Activated CD4-positive, alpha-beta T cell treated with anti-CD3 and anti-CD28 coated beads, Interleukin-2, amount 50 U/mL, for 24 hours (primary cell): ENCODE measurements at regions not wholly inside any gene's neighbourhood (a gene's known extent, or its start where the extent isn't known, plus 50 kb on each side); places are given as distances from the start of the nearest gene placed in this dataset.

Source experiments
- DNase-seq, 2 donors: peaks; one replicate each; pipeline ENCODE4 v3.0.0-alpha.2; 2020; ENCODE audit warnings: low read depth in 1 of 2, low spot score in 1 of 2

DNA sequence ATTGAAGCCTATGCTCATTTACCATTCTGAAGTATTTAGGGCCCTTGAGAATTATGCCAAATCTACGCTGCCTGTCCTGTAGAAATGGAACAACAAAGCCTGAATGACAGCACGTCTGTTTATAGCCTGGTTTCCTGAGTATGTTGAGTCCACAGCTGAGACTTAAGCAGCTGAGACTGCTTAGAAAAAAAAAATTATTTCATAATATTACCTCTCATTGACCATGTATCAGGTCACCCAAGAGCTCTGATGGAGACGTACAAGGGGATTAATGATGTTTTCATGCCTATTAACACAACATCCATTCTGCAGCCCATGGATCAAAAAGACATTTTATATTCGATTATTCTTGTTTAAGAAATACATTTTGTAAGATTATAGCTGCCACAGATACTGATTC, 387.2 kb upstream of the NCAM2 start:
- DNase-seq, result no peak

DNA sequence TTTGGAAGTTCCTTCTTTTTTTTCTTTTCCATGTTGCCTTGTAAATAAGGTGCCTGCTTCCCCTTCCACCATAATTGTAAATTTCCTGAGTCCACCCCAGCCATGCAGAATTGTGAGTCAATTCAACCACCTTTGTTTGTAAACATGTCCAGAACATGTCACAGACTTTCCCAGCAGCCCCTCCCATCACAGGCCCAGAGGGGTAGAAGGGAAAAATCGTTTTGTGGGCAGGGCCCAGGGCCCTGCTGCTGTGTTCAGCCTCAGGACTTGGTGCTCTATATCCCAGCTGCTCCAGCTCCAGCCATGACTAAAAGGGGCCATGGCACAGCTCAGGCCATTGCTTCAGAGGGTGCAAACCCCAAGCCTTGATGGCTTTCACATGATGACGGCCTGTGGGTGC, 384.6 kb upstream of the NCAM2 start:
- DNase-seq, result no peak

DNA sequence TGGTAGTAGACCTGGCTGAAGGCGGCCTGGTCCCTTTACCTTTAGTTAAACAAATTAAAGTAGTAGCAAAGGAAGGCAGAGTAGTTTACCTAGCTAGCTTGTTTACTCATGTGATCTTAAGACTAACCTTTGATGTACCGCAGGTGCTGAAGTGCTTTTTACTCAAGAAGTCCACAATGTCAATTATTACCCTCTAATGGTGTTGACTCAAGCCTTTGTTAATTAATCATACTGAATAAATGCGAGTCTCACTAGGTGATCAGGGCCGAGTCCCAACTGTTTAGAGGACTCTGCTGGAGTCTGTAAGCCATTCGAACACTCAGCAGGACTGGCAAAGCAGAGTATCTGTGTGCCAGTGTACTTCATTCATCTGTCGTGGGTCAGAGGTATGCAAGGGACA, 381.1 kb upstream of the NCAM2 start:
- no peak for DNase-seq

DNA sequence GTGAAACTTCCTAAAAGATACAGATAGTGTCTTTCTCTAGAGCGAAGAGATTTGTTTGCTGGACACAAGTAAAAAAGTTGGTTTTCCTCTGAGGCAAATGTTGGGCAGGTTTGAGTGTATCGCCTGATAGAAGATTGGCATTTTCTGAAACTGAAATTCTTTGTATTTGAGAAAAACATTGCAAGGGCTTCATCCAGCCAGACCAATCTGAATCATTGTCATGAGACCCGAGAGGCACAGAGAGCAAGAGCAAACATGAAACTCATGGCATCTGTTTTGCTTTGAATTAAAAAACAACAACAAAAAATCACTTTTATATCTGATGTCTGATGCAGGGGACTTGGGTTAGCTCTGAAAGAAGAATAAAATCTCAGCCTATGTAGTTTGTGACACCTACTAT, 379.3 kb upstream of the NCAM2 start:
- no peak for DNase-seq

DNA sequence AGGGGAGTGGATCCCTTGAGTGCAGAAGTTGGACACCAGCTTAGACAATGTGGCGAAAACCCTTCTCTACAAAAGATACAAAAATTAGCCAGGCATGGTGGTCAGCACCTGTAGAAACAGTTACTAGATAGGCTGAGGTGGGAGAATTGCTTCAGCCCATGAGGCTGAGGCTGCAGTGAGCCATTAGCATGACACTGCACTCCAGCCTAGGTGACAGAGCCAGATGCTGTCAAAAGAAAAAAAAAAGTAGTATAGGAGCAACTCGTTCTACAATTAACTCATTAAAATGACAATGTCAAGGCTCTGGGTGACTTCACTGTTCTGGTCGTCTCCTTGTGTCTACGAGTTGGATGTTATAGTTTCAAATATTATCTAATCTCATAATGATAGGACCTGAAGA, 370.6 kb upstream of the NCAM2 start:
- DNase-seq, result no peak

DNA sequence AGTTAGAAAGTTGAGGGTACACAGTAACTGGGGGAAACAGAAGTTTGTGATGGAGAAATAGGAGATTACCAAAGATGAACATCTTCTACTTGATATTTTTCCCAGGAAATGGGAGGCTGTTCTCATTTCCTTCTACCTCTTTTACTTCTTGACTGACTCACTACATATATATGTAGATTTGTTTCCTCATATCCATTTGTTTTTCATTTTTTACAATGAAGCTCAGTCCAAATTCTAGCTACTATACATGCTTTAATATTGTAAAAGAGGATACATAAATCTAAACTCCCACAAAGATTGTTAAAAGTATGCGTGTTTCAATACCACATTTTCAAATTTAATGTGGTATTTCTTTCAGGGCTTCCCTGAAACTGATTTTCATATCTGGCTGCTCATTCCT, 366.6 kb upstream of the NCAM2 start:
- no peak for DNase-seq

DNA sequence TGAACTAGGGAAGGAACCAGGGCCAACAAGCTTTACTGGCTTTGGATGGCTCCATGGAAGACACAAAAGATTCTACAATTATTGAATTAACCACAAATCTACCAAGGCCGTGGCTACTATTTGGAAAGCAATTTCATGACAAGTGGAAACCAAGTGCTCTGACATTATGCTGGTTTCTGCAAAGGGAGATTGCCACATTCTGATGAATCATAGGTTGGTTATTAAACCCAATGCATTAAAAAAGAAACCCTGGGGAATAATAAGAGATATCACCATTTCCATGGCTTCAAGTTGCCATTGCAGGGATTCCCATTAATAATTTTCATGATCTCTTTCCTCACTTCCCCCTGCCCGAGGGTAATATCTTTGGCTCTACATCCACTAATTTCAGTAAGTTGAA, 359.2 kb upstream of the NCAM2 start:
- DNase-seq, result no peak

DNA sequence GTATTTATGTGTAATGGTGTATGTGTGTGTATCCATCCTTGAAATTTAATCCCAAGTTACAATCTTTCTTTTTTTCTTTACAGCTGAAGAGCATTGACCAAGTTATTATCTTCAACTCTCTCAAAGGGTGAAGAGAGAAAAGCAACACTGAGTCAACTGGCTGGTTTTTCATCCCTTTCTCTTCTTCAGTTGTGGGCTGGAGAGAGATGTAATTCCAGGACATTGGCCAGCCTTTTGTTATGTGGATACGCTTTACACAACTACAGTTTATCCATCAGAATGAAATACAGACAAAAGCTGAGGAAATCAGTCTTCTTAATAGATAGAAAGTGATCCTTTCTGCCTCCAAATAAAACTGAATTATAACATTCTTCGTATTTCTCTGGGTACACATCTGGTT, 357.0 kb upstream of the NCAM2 start:
- no peak for DNase-seq

DNA sequence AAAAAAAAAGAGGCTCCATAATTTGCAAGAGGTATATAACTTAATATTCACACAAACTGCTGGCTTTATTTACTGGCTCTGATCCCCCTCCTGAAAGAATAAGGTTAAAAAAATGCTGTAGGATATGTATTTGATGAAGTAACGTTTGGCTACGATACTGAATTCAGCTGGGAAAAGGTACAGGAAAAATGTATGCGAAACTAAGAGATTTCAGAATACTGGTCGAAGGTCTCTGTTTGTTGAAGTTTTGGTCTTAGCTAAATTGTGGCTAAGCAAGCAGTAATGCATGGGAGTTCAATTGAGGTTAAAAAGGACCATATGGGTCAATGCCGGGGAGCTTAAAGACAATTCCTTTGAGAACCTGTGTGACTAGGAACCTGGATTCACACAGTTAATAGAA, 355.5 kb upstream of the NCAM2 start:
- no peak for DNase-seq

DNA sequence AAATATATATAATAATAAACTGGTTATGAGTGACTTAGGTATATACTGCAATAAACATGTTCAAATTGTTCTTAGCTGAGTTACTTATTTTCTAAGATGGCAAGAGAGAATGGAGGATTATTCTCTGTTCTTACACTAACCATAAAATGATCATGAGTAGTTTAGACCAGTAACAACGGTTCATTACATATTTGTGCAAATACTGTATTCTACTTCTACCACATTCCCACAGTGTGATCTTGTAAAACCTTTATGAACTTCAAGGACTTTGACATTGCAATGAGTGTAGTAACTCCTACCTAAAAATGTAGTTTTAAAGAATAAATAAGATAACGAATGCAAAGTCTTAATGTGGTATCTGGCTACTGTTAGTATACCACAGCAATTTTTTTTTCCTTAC, 353.7 kb upstream of the NCAM2 start:
- no peak for DNase-seq

DNA sequence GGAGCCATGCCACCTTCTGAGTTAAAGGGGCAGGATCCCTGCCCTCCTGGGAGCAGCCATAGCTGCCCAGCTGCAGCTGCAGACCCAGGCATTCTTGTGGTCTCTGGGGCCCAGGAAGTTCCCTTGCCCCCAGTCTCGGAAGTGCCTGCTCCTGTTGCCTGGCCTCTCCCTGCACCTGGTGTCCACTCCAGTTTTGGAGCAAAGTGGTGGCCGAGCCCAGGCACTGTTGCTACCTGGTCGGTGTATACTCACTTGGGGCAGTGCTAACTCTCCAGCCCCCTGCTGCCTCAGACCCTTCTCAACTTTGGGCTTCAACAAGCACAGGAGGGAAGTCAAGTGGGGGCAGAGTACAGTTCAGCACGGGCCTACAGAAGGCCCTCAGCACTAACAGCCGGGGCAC, 352.9 kb upstream of the NCAM2 start:
- no peak for DNase-seq

DNA sequence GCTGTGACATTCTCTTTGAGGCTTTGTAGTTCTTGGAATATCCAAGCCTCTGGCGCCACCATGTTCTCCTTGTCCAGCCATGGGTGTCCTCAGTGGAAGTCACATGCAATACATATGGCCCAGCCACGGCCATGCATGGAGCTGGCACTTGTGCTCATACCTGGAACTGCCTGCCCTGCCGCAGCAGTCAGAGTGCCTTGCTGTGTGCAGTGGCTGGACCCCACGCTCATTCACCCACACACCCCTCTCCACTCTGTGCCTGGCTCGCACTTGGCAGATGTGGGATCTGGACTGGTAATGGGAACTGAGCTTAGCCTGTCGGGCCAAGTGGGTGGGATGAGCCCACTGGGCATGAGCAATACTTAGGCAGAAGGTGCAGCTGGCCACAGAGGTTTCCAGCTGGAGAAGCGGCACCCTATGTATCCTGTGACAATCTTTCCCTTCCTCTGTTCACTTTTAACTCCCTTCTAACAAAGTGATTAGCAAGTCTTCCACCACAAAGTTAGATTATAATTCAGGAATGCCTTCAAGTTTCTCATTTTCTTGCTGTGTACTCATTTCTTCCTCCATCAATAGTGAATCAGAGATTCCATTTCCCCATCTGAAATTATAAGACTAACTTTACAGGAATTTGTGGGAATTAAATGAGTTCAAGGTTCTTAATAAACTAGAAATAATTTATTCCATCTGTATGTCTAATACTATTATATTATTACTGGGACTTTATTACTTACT, 351.6 kb upstream of the NCAM2 start:
- DNase-seq, result no peak

DNA sequence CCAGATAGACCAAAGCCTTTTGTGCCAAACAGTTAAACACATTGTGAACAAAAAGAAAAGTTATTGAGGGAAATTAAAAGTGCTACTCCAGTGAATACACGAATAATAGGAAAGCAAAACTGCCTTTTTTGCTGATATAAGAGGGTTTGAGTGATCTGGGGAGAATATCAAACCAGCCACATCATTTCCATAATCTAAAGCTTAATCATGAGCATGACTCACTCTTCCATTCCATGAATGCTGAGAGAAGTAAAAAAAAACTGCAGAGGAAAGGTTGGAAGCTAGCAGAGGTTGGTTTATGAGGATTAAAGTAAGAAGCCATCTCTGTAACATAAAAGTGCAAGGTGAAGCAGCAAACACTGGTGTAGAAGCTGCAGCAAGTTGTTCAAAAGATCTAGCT, 350.6 kb upstream of the NCAM2 start:
- DNase-seq, result no peak

DNA sequence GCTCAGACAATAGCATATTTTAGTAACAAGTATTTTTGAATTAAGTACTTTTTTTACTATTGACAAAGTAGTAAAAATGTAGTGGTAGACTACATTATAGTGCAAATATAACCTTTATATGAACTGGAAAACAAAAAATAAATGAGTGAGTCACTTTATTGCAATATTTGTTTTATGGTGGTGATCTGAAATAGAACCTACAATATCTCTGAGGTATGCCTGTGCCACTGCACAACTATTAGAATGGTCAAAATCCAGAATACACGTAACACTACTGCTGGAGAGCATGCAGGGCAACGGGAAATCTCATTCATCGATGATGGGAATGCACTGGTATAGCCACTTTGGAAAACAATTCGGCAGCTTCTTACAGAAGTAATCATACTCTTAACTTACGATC, 349.0 kb upstream of the NCAM2 start:
- no peak for DNase-seq

DNA sequence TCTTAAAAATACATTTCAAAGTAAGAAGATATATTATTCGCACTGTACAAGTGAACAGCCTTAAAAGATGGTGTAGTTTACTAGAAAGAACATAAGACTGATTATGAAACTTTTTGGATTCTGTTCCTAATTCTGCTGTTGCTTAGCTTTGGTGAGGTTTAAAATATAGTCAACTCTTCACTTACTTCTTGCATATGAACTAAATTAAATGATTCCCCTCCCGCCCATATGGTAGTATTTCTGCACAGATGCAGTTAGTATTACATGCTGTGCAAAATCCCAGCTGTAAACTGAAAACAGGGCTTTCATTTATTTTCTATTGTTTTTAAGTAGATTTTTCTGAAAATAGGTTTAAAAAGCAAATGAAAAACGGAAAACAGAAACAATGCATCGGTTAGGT, 345.4 kb upstream of the NCAM2 start:
- DNase-seq, result no peak

DNA sequence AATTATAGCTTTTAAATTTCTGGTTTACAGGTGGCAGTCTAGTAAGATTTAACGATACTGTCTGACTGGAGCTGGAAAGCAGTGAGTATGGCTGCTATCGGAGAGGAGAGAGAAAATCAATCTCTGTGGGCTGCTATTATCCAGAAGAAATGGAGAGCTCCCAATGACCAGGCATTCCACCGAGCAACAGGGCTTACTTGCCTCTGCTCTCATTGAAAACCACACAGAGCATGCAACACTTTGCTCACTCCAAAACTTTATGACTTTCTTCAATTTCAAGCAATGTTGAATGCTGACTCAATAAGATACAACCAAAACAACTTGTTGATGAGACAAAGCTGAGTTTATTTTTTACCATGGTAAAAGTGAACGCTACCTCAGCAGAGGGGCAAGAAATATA, 337.0 kb upstream of the NCAM2 start:
- no peak for DNase-seq

DNA sequence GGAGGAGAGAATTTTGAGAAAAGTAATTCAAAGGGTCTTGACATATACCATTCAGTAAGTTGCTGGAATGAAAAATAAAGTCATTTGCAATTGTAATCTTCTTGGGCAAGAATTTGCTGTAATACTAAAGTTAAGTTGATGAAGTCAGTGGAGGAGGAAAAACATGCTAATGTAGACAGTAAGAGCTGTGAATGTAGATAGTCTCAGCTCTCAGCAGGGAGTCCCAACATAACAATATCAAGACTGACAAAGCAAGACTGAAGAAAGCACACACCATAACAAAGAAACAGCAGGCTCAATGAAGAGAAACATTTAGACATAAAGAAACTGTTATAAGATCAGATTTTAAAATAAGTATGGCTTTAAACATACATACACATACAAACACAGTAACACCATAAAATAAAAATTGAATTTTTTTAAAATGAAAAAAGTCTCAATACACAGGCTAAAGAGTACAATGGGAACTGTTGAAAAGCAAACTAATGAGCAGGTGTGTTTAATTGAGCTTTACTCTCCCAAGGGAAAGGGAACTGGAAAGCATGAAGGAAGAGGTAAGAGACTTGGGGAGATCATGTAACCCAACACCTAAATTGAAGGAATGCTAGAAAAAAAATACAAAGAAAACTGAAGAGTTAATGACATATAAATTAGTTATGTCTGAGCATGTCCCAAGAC, 336.3 kb upstream of the NCAM2 start:
- DNase-seq, result no peak

DNA sequence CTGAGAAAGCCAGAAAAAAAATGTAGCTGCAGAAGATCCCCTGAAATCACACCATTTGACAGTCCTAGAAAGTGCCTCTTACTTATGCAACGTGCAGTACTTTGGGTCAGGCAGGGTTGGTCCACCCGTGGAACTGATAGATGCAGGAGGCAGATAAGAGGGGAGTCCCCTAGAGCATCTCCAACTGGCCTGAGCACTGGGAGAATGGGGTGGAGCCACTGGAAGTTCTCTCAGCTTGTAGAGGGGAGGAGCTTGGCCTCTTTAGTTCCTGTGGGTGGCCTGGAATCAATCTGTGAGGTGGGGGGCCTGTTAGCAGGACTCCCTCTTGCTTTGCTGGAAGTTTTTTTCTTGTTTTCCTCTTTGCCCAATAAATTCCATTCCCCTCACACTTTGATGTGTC, 335.7 kb upstream of the NCAM2 start:
- DNase-seq, result no peak

DNA sequence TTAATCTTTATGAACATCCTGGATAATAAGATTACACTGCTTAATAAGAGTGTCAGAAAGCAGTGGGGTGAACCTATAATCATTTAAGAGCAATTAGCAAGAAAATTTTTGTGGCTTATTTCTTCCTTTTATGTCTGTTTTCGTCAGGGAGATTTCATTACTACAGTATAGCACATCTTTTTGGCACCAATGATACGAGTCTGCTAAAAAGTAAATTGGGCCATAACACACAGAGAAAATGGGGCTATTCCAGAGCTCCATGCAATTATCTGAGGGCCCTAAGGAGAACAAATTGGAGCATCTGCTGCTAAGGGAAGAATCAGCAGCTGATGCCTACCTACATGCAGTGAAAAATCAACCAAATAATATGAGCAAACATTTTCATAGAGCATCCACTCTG, 330.3 kb upstream of the NCAM2 start:
- no peak for DNase-seq

DNA sequence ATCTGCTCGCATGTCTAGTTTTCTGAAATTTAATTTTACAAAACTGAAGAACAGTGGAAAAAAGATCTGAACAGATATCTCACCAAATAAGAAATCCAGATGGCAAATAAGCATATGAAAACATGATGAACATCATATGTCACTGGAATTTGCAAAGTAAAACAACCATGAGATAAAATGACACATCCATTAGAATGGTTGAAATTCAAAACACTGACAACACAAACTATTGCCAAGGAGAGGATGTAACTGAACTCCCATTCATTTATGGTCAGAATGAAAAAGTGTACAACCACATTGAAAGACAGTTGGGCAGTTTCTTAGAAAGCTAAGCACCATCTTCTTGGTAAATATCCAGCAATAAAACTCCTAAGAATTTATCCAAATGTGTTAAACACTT, 312.7 kb upstream of the NCAM2 start:
- DNase-seq, result no peak

DNA sequence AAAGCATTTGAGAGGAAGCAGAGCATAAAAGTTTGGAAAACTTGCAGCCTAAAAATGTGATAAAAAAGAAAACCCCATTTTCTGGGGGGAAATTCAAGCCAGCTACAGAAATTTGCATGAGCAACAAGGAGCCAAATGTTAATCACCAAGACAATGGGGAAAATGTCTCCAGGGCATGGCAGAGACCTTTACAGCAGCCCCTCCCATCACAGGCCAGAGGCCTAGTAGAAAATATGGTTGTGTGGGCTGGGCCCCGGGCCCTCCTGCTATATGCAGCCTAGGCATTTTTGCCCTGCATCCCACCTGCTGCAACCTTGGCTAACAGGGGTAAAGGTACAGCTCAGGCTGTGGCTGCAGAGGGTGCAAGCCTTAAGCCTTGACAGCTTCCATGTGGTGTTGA, 299.6 kb upstream of the NCAM2 start:
- no peak for DNase-seq

DNA sequence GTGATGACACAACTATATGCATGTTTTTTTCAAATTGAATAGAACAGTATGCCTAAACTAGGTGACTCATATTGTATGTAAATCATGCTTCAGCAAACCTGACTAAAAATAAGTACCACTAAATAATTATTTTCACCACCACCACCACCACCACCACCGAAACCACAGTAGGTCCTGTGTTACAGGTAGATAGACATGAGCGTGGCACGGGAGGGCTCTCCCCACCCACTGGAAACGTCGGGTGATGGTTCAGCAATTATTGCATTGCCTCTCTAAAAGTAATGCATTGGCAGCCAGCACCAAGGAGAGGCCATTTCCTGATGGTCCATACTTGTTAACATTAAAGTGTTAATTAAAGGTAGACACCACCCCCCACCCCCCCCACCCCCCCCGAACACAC, 297.0 kb upstream of the NCAM2 start:
- no peak for DNase-seq

DNA sequence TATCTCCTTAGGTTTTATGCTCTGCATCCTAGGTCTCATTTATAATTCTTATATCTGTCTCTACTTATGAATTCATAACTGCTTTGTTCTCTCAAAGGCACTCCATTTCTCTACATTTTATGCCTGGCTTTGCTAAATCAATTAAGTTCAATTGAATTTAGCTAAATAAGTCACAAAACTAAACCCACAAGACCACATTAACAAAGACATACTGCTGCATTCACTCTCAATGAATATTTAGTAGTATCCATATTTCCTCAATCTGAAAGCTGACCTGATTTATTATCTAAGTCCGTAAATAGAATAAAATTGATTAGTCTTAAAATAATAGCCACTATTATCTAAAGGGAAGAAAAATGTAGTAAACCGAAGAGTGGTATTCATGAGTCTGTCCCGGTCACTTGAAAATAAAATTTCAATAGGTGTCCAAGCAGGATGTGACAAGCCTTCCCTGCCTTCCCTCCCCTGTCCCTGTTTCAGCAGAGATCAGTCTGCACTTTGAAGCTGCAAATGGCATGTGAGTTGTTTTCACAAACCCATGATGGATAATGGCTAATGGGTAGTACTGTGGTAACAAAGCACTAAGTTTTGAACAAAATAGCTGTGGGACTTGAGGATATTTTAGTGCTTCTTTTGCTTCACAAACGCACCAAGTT, 295.0 kb upstream of the NCAM2 start:
- DNase-seq, result no peak
